Endothelial cell of umbilical vein (primary cell): ENCODE measurements at regions not wholly inside any gene's neighbourhood (a gene's known extent, or its start where the extent isn't known, plus 50 kb on each side); places are given as distances from the start of the nearest gene placed in this dataset.

Experiments used
- BruUV-seq: library from RNA; stranded (reverse); fragments of 400-500 nt; replicated peaks from 2 replicates; lab custom pipeline; 2021; lab: Mats Ljungman, UMichigan
- CTCF ChIA-PET: fragments of 300-600, 350-600 bp; sonication (Branson Sonifier 250); formaldehyde crosslinking; loops from one replicate; lab custom pipeline; 2021; ENCODE audit warnings: antibody characterized with exemption, inconsistent platforms; lab: Charles Lee
- POLR2A ChIA-PET: fragments of 300-600, 350-600 bp; sonication (Branson Sonifier 250); formaldehyde crosslinking; loops from one replicate; lab custom pipeline; 2021; ENCODE audit warnings: antibody characterized with exemption, inconsistent platforms; lab: Charles Lee
- DNase-seq: peaks from one replicate; pipeline ENCODE4 v3.0.0-alpha.2; 2011; ENCODE audit warnings: low read depth, low spot score
- FAIRE-seq: peaks from 2 replicates; lab custom pipeline; 2011; peaks lifted over from hg19 to GRCh38; lab: Jason Lieb, UNC
- H2AFZ ChIP-seq: 2 replicates; pipeline ENCODE4 v1.6.0; 2012; ENCODE audit warnings: low read depth, low read length, control low read depth, inconsistent platforms
- H3K27ac ChIP-seq: 2 replicates; pipeline ENCODE4 v1.5.1; 2011; ENCODE audit warnings: low read depth, mild to moderate bottlenecking, control low read depth, low read length, moderate library complexity; ENCODE audit not compliant: insufficient read depth
- H3K27me3 ChIP-seq, 2 experiments: 2 replicates each; pipeline versions ENCODE4 v1.6.0 to v1.6.1; 2011; ENCODE audit warnings: low read length in 2 of 2, mixed read lengths in 1 of 2; ENCODE audit not compliant: control insufficient read depth in 2 of 2, insufficient read depth in 2 of 2
- H3K36me3 ChIP-seq, 2 experiments: 2 replicates in 1 of 2; 3 replicates in 1 of 2; pipeline ENCODE4 v1.5.1; 2011; ENCODE audit warnings: low read length in 2 of 2, mild to moderate bottlenecking in 1 of 2, moderate library complexity in 1 of 2; ENCODE audit not compliant: control insufficient read depth in 2 of 2, insufficient read depth in 2 of 2; ENCODE audit errors: extremely low read depth in 1 of 2
- H3K4me1 ChIP-seq: 3 replicates; pipeline ENCODE4 v1.5.1; 2011; ENCODE audit warnings: mild to moderate bottlenecking, low read length; ENCODE audit not compliant: control insufficient read depth, insufficient read depth; ENCODE audit errors: extremely low read depth
- H3K4me2 ChIP-seq: 2 replicates; pipeline ENCODE4 v1.6.1; 2011; ENCODE audit warnings: low read length, control low read depth, mixed read lengths; ENCODE audit not compliant: insufficient read depth
- H3K4me3 ChIP-seq, 3 experiments: fragments of 200-600 bp in 1 of 3; sonication (generic), shearing (Covaris generic) in 1 of 3; replicated peaks in 1 of 3; 2 replicates each; pipeline ENCODE4 v1.5.1; 2011 to 2016; ENCODE audit warnings: control low read depth in 3 of 3, low read length in 3 of 3, mild to moderate bottlenecking in 2 of 3, inconsistent platforms in 1 of 3, low read depth in 1 of 3, moderate library complexity in 1 of 3; ENCODE audit not compliant: insufficient read depth in 1 of 3
- H3K79me2 ChIP-seq: 2 replicates; pipeline ENCODE4 v1.6.0; 2012; ENCODE audit warnings: low read length, inconsistent platforms; ENCODE audit not compliant: control insufficient read depth, insufficient read depth
- H3K9ac ChIP-seq: replicated peaks from 2 replicates; pipeline ENCODE3; 2011; ENCODE audit warnings: low read length, control low read depth; ENCODE audit not compliant: insufficient read depth; ENCODE audit errors: extremely low read depth
- H3K9me1 ChIP-seq: replicated peaks from 3 replicates; pipeline ENCODE4 v1.6.0; 2011; ENCODE audit warnings: mild to moderate bottlenecking, low read length; ENCODE audit not compliant: control insufficient read depth, insufficient read depth; ENCODE audit errors: extremely low read depth
- H3K9me3 ChIP-seq: replicated peaks from 2 replicates; pipeline ENCODE4 v1.5.1; 2012; ENCODE audit warnings: low read length, inconsistent platforms; ENCODE audit not compliant: control insufficient read depth, insufficient read depth
- H4K20me1 ChIP-seq: replicated peaks from 2 replicates; pipeline ENCODE3; 2011; ENCODE audit warnings: mild to moderate bottlenecking, low read length; ENCODE audit not compliant: control insufficient read depth, insufficient read depth; ENCODE audit errors: extremely low read depth
- EZH2 ChIP-seq: IDR thresholded peaks from 2 replicates; pipeline ENCODE4 v1.6.1; 2012; ENCODE audit warnings: borderline replicate concordance, low read depth, mild to moderate bottlenecking, moderate library complexity, low read length, inconsistent platforms; ENCODE audit not compliant: severe bottlenecking
- JUN ChIP-seq: IDR thresholded peaks from 2 replicates; pipeline ENCODE4 v1.6.1; 2011; ENCODE audit warnings: borderline replicate concordance, low read depth; ENCODE audit not compliant: insufficient read length, insufficient read depth
- MYC ChIP-seq: IDR thresholded peaks from one replicate; pipeline ENCODE4 v1.6.1; 2011; ENCODE audit warnings: mild to moderate bottlenecking, low read depth, low read length
- POLR2A ChIP-seq: IDR thresholded peaks from 2 replicates; pipeline ENCODE4 v1.6.1; 2012; ENCODE audit warnings: low read depth, mild to moderate bottlenecking, control low read depth, low read length
- POLR2AphosphoS5 ChIP-seq: IDR thresholded peaks from 2 replicates; pipeline ENCODE4 v1.6.1; 2012; ENCODE audit warnings: low read depth, mild to moderate bottlenecking, control low read depth, low read length, moderate library complexity; ENCODE audit not compliant: insufficient read depth
- dilution Hi-C: fragments of 300-500 bp; cut with MboI; formaldehyde crosslinking; loops from one replicate; pipeline ENCODE4 v1.15.0; 2019; ENCODE audit warnings: low sequenced_read_pairs; ENCODE audit not compliant: extremely low pct_ligation_motif_present
- intact Hi-C: fragments of 100-400 bp; cut with micrococcal nuclease; formaldehyde crosslinking; loops from one replicate; pipeline ENCODE4 v1.10.0; 2022
- TF ChIP-seq, protein P1 (sequence below): IDR thresholded peaks from 2 replicates; pipeline ENCODE4 v1.6.1; 2011; ENCODE audit not compliant: insufficient read depth, insufficient read length

DNA sequence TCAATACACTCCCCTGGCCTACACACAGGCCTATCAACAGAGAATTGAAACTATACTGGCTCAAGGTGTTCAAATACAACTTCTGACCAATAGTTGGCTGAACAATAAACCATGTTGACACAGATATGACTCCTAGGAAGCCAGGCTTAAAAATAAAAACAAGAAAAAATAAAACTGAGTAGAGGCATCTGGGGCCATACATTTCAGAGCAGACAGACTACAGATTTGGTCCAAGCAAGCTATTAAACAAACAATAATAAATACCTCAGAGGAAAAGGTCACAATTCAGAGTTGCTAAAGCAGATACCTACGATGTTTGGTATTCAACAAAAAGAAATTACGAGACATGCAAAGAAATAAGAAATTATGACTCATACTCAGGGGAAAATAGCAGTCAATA lies 132.8 kb upstream of the ACVR2A start:
- no peaks in the 10 kb centered on the region for H3K27me3 ChIP-seq
- H3K4me1 ChIP-seq = no peaks in the 10 kb centered on the region
- no peak overlapping the region for H3K9ac ChIP-seq
- H3K27ac ChIP-seq = no peak overlapping the region
- ChIA-PET CTCF (no interaction called here), POLR2A (no interaction called here)
- H3K9me3 ChIP-seq = no peaks in the 10 kb centered on the region
- dilution Hi-C loops = no loop called here
- no peak for TF ChIP-seq POLR2A
- intact Hi-C loops = no loop called here
- H3K4me2 ChIP-seq = no peak overlapping the region
- H2AFZ ChIP-seq = no peak overlapping the region
- DNase-seq (no peak), FAIRE-seq (no peak)
- no peaks in the 10 kb centered on the region for H3K36me3 ChIP-seq
- H3K79me2 ChIP-seq = no peaks in the 10 kb centered on the region
- no peaks in the 10 kb centered on the region for H3K9me1 ChIP-seq
- BruUV-seq = no TSS peak
- no peaks in the 10 kb centered on the region for H4K20me1 ChIP-seq
- no peak overlapping the region for H3K4me3 ChIP-seq

DNA sequence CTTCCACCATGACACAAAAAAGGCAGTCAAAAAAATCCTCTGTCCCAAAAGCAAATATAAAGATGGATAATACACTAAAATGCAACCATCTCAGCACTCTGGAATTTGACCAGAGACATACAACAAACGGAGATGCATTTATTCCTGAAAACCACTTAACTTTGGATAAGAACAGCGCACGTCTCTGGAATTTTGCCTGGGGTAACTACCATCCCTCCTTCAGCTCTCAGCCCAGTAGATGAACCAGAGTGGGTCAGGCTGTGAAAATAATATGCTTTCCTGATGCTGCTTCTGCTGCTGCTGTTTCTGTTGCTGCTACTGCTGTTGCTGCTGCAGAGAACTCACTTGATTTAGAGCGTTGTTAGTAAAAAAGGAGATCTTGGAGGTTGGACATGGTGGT lies 133.8 kb upstream of the ACVR2A start:
- H3K79me2 ChIP-seq = no peaks in the 10 kb centered on the region
- no peaks in the 10 kb centered on the region for H3K27me3 ChIP-seq
- H3K27ac ChIP-seq = no peak overlapping the region
- POLR2A ChIA-PET = no interaction called here
- no peaks in the 10 kb centered on the region for H3K36me3 ChIP-seq
- BruUV-seq = no TSS peak
- TF ChIP-seq EZH2 = no peak
- TF ChIP-seq POLR2AphosphoS5 = no peak
- no peak for TF ChIP-seq JUN
- TF ChIP-seq MYC = no peak
- TF ChIP-seq, protein P1, sequence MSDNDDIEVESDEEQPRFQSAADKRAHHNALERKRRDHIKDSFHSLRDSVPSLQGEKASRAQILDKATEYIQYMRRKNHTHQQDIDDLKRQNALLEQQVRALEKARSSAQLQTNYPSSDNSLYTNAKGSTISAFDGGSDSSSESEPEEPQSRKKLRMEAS = no peak
- H3K4me3 ChIP-seq = no peak overlapping the region
- H3K4me2 ChIP-seq = no peak overlapping the region
- H3K9me1 ChIP-seq = no peaks in the 10 kb centered on the region
- no peak overlapping the region for H3K9ac ChIP-seq
- intact Hi-C loops (no loop called here), dilution Hi-C loops (no loop called here)
- FAIRE-seq (no peak), DNase-seq (no peak)
- no peak overlapping the region for H2AFZ ChIP-seq
- H3K9me3 ChIP-seq = no peaks in the 10 kb centered on the region
- no peaks in the 10 kb centered on the region for H3K4me1 ChIP-seq
- CTCF ChIA-PET = no interaction called here
- H4K20me1 ChIP-seq = no peaks in the 10 kb centered on the region
